NB4 (cell line): ENCODE measurements at regions not wholly inside any gene's neighbourhood (a gene's known extent, or its start where the extent isn't known, plus 50 kb on each side); places are given as distances from the start of the nearest gene placed in this dataset.

Experiments used
- POLR2A ChIP-seq: IDR thresholded peaks from 2 replicates; pipeline ENCODE4 v1.6.1; 2011; ENCODE audit warnings: mild to moderate bottlenecking; ENCODE audit not compliant: insufficient read length; ENCODE audit errors: extremely low read depth
- TF ChIP-seq, protein P1 (sequence below): IDR thresholded peaks from one replicate; pipeline ENCODE4 v1.5.1; 2012; ENCODE audit warnings: low read depth, low read length

DNA sequence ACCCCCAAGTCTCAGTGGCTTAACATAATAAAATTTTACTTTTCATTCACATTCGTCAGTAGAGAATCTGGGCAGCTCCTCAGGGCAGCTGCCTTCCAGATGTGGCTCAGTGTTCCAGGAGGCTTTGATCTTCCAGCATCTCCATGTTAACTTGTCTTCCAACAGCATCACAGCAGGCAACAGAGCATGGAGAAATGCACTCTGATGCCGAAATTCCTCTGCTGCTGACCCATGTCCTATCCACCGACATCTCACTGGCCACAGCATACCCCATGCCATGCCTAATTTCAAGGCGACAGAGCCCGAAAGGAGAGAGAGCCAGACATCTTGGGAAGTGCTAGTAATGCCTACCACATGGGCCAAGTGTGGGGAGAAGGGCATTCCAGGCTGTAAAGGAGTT, 64.9 kb upstream of the MEDAG start:
- TF ChIP-seq, protein P1, sequence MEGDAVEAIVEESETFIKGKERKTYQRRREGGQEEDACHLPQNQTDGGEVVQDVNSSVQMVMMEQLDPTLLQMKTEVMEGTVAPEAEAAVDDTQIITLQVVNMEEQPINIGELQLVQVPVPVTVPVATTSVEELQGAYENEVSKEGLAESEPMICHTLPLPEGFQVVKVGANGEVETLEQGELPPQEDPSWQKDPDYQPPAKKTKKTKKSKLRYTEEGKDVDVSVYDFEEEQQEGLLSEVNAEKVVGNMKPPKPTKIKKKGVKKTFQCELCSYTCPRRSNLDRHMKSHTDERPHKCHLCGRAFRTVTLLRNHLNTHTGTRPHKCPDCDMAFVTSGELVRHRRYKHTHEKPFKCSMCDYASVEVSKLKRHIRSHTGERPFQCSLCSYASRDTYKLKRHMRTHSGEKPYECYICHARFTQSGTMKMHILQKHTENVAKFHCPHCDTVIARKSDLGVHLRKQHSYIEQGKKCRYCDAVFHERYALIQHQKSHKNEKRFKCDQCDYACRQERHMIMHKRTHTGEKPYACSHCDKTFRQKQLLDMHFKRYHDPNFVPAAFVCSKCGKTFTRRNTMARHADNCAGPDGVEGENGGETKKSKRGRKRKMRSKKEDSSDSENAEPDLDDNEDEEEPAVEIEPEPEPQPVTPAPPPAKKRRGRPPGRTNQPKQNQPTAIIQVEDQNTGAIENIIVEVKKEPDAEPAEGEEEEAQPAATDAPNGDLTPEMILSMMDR = no peak
- no peak for TF ChIP-seq POLR2A
